B cell (primary cell): ENCODE measurements at regions not wholly inside any gene's neighbourhood (a gene's known extent, or its start where the extent isn't known, plus 50 kb on each side); places are given as distances from the start of the nearest gene placed in this dataset.

Source experiments
- ATAC-seq: fragments of 200-7000 bp; cut with Tn5 transposase; one replicate; pipeline ENCODE4 v1.10.0; 2021; ENCODE audit warnings: low read depth, mild to moderate bottlenecking, moderate number of reproducible peaks, moderate library complexity
- CTCF ChIA-PET: fragments of 350-600 bp; sonication (Branson Sonifier 250); formaldehyde crosslinking; loops from one replicate; lab custom pipeline; 2021; ENCODE audit warnings: antibody characterized with exemption, inconsistent platforms; lab: Charles Lee
- POLR2A ChIA-PET: fragments of 350-600 bp; sonication (Branson Sonifier 250); formaldehyde crosslinking; loops from one replicate; lab custom pipeline; 2021; ENCODE audit warnings: antibody characterized with exemption; lab: Charles Lee
- DNase-seq: peaks from one replicate; pipeline ENCODE4 v3.0.0; 2013
- H2AFZ ChIP-seq: 2 replicates; pipeline ENCODE4 v1.6.1; 2012; ENCODE audit warnings: mild to moderate bottlenecking, low read depth, low read length; ENCODE audit not compliant: insufficient read depth, poor library complexity, severe bottlenecking
- H3K27ac ChIP-seq, 2 donors: 1 replicate in 1 of 2; 2 replicates in 1 of 2; pipeline ENCODE4 v1.5.1; 2012 to 2013; ENCODE audit warnings: low read length in 2 of 2, mild to moderate bottlenecking in 2 of 2, moderate library complexity in 1 of 2
- H3K27me3 ChIP-seq, 4 experiments: fragments of 200-600 bp in 1 of 4; sonication (generic) in 1 of 4; replicated peaks in 1 of 4; 1 replicate in 2 of 4; 2 replicates in 2 of 4; pipeline versions ENCODE4 v1.6.1 to v1.7.0; 2013 to 2016; ENCODE audit warnings: low read length in 3 of 4, mild to moderate bottlenecking in 2 of 4, mixed read lengths in 1 of 4, moderate library complexity in 1 of 4; ENCODE audit not compliant: insufficient read depth in 4 of 4, control insufficient read depth in 3 of 4; ENCODE audit errors: control extremely low read depth in 1 of 4
- H3K36me3 ChIP-seq, 2 experiments: replicated peaks in 1 of 2; 1 replicate in 1 of 2; 2 replicates in 1 of 2; pipeline versions ENCODE4 v1.6.1 to v1.7.1; 2013; ENCODE audit warnings: low read length in 1 of 2; ENCODE audit not compliant: insufficient read depth in 2 of 2, control insufficient read depth in 1 of 2; ENCODE audit errors: control extremely low read depth in 1 of 2, extremely low read depth in 1 of 2
- H3K4me1 ChIP-seq, 2 donors: fragments of 200-600 bp in 1 of 2; sonication (generic) in 1 of 2; 1 replicate in 1 of 2; 2 replicates in 1 of 2; pipeline versions ENCODE4 v1.5.1 to v1.6.1; 2013 to 2017; ENCODE audit warnings: low read length in 2 of 2; ENCODE audit not compliant: control insufficient read depth in 2 of 2, insufficient read depth in 2 of 2
- H3K4me2 ChIP-seq: replicated peaks from 2 replicates; pipeline ENCODE3; 2012; ENCODE audit warnings: mild to moderate bottlenecking, low read depth, low read length; ENCODE audit not compliant: poor library complexity, severe bottlenecking
- H3K4me3 ChIP-seq, 5 experiments: fragments of 200-600 bp in 1 of 5; sonication (generic) in 1 of 5; 1 replicate in 3 of 5; 2 replicates in 2 of 5; pipeline versions ENCODE4 v1.5.1 to v1.7.0; 2011 to 2016; ENCODE audit warnings: low read length in 4 of 5, mild to moderate bottlenecking in 4 of 5, low read depth in 2 of 5, control low read depth in 1 of 5, moderate library complexity in 1 of 5; ENCODE audit not compliant: insufficient read depth in 1 of 5; ENCODE audit errors: control extremely low read depth in 1 of 5, extremely low read depth in 1 of 5
- H3K79me2 ChIP-seq: fragments of 200-600 bp; sonication (generic); one replicate; pipeline ENCODE4 v1.6.0; 2016; ENCODE audit warnings: low read length; ENCODE audit not compliant: control insufficient read depth, insufficient read depth
- H3K9ac ChIP-seq: fragments of 200-600 bp; sonication (generic); 2 replicates; pipeline ENCODE4 v1.6.1; 2017; ENCODE audit warnings: mild to moderate bottlenecking, low read length, moderate library complexity
- H3K9me3 ChIP-seq, 3 donors: one replicate each; pipeline versions ENCODE4 v1.6.1 to v1.7.1; 2013; ENCODE audit warnings: low read length in 2 of 3; ENCODE audit not compliant: control insufficient read depth in 2 of 3, insufficient read depth in 1 of 3; ENCODE audit errors: control extremely low read depth in 1 of 3
- H4K20me1 ChIP-seq: 2 replicates; pipeline ENCODE4 v1.6.0; 2012; ENCODE audit warnings: mild to moderate bottlenecking, low read length; ENCODE audit not compliant: insufficient read depth, control insufficient read depth, poor library complexity, severe bottlenecking
- H3K27ac Mint-ChIP-seq: one replicate; pipeline ENCODE4 v1.8.0; 2021; ENCODE audit warnings: mixed read lengths
- H3K27me3 Mint-ChIP-seq: one replicate; pipeline ENCODE4 v1.8.0; 2021; ENCODE audit warnings: mixed read lengths
- H3K4me1 Mint-ChIP-seq: one replicate; pipeline ENCODE4 v1.8.0; 2021; ENCODE audit warnings: mixed read lengths
- H3K4me3 Mint-ChIP-seq: one replicate; pipeline ENCODE4 v1.8.0; 2021; ENCODE audit warnings: mixed read lengths
- H3K9me3 Mint-ChIP-seq: one replicate; pipeline ENCODE4 v1.8.0; 2022; ENCODE audit warnings: mixed read lengths; ENCODE audit not compliant: insufficient read depth
- CTCF ChIP-seq: fragments of 200-600 bp; IDR thresholded peaks from one replicate; pipeline ENCODE4 v1.8.0; 2022; ENCODE audit warnings: antibody characterized with exemption, mild to moderate bottlenecking
- EZH2 ChIP-seq: IDR thresholded peaks from 2 replicates; pipeline ENCODE4 v1.6.1; 2012; ENCODE audit warnings: borderline replicate concordance, low read depth, mild to moderate bottlenecking, moderate library complexity, low read length; ENCODE audit not compliant: insufficient read depth, poor library complexity, severe bottlenecking
- WGBS: methylation state at CpG from one replicate; pipeline ENCODE4 v1.1.5; 2013; ENCODE audit warnings: missing lambda C conversion rate; ENCODE audit not compliant: insufficient coverage; 5-methylcytosine and 5-hydroxymethylcytosine counted together
- intact Hi-C: fragments of 100-400 bp; cut with micrococcal nuclease; formaldehyde crosslinking; loops from one replicate; pipeline ENCODE4 v1.10.0; 2022

- Mint-ChIP-seq H3K9me3 (peaks cover 3% of the 10 kb centered on the region), H3K4me3 (no peak overlapping the region), H3K27ac (no peak overlapping the region), H3K27me3 (peaks cover 3% of the 10 kb centered on the region), H3K4me1 (no peaks in the 10 kb centered on the region)
- no peaks in the 10 kb centered on the region for H3K4me1 ChIP-seq
- no CpG with 5 or more reads among the region's 1 CpG for WGBS
- ChIA-PET POLR2A (no interaction called here), CTCF (no interaction called here)
- TF ChIP-seq CTCF (no peak), EZH2 (no peak)
- no peaks in the 10 kb centered on the region for H3K9me3 ChIP-seq
- H3K27ac ChIP-seq: no peak overlapping the region
- H2AFZ ChIP-seq: no peak overlapping the region
- no peaks in the 10 kb centered on the region for H3K36me3 ChIP-seq
- H3K4me3 ChIP-seq: no peak overlapping the region
- no peaks in the 10 kb centered on the region for H3K79me2 ChIP-seq
- intact Hi-C loops: no loop called here
- ATAC-seq (no peak), DNase-seq (no peak)
- no peaks in the 10 kb centered on the region for H4K20me1 ChIP-seq
- no peaks in the 10 kb centered on the region for H3K27me3 ChIP-seq
- no peak overlapping the region for H3K9ac ChIP-seq
- no peak overlapping the region for H3K4me2 ChIP-seq
These were observed 819.1 kb downstream of the TUSC7 start for GRCh38 chr3:117528688-117529087.

GRCh38 chr3:117531078-117531767, 821.6 kb downstream of the TUSC7 start:
- TF ChIP-seq EZH2: no peak
- no peak for TF ChIP-seq CTCF
- no peak overlapping the region for H3K4me3 Mint-ChIP-seq
- H3K27ac Mint-ChIP-seq: no peak overlapping the region
- 80% methylated on average over 1 of the region's 8 CpGs for WGBS
- Histone ChIP-seq H3K36me3 (no peaks in the 10 kb centered on the region), H3K4me1 (no peaks in the 10 kb centered on the region), H3K4me3 (no peak overlapping the region), H3K27ac (no peak overlapping the region), H2AFZ (no peak overlapping the region), H3K4me2 (no peak overlapping the region), H3K9ac (no peak overlapping the region), H4K20me1 (no peaks in the 10 kb centered on the region), H3K79me2 (no peaks in the 10 kb centered on the region), H3K9me3 (no peaks in the 10 kb centered on the region), H3K27me3 (no peaks in the 10 kb centered on the region)
- intact Hi-C loops: no loop called here
- no peaks in the 10 kb centered on the region for H3K4me1 Mint-ChIP-seq
- ChIA-PET CTCF (no interaction called here), POLR2A (no interaction called here)
- peaks cover 3% of the 10 kb centered on the region for H3K9me3 Mint-ChIP-seq
- DNase-seq (no peak), ATAC-seq (no peak)
- no peaks in the 10 kb centered on the region for H3K27me3 Mint-ChIP-seq
